ENCODE measurements at regions not wholly inside any gene's neighbourhood (a gene's known extent, or its start where the extent isn't known, plus 50 kb on each side); places are given as distances from the start of the nearest gene placed in this dataset.

DNA sequence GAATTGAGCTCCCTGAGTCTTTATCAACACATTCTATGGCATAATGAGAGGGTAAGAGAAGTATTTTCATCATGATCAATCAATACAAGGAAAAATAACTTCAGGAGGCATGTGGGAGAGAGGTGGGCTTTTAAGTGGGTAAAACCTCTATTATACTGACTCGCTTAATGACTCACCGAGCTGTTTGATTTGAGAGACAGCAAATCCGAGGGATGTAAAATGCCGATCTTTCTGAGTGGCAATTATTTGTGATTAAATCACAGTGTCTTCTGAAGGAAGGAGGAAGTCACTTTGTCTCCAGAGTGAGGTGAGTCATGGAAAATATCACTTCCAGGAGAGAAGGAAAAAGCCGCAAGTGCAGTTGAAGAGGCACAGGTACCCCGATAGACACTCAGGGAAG, 320.4 kb downstream of the DRD1 start:
- TF ChIP-seq, protein P1, sequence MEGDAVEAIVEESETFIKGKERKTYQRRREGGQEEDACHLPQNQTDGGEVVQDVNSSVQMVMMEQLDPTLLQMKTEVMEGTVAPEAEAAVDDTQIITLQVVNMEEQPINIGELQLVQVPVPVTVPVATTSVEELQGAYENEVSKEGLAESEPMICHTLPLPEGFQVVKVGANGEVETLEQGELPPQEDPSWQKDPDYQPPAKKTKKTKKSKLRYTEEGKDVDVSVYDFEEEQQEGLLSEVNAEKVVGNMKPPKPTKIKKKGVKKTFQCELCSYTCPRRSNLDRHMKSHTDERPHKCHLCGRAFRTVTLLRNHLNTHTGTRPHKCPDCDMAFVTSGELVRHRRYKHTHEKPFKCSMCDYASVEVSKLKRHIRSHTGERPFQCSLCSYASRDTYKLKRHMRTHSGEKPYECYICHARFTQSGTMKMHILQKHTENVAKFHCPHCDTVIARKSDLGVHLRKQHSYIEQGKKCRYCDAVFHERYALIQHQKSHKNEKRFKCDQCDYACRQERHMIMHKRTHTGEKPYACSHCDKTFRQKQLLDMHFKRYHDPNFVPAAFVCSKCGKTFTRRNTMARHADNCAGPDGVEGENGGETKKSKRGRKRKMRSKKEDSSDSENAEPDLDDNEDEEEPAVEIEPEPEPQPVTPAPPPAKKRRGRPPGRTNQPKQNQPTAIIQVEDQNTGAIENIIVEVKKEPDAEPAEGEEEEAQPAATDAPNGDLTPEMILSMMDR (conservative IDR thresholded peaks at IDR 0.05; ENCODE audit: low read depth, low read length), result no peak
- TF ChIP-seq EZH2 (IDR thresholded peaks at IDR 0.05; ENCODE audit: borderline replicate concordance, low read depth, low read length, poor library complexity, severe bottlenecking), result no peak

Measured in A673 (cell line).